SK-N-SH (cell line): ENCODE measurements at regions not wholly inside any gene's neighbourhood (a gene's known extent, or its start where the extent isn't known, plus 50 kb on each side); places are given as distances from the start of the nearest gene placed in this dataset.
A peak's percentile ranks its signal among the peaks of the same experiment; 100 is the strongest.

Experiments used
- CTCF ChIA-PET: fragments of 300-600, 350-600 bp; formaldehyde crosslinking; extraction: SDS; loops from one replicate; lab custom pipeline; 2021; lab: Yijun Ruan, JAX
- POLR2A ChIA-PET: fragments of 350-600 bp; sonication (Branson Sonifier 250); formaldehyde crosslinking; extraction: SDS; loops from one replicate; lab custom pipeline; 2020; ENCODE audit warnings: antibody characterized with exemption, inconsistent platforms; lab: Yijun Ruan, JAX
- DNase-seq: peaks from one replicate; pipeline ENCODE4 v3.0.0; 2012
- H2AFZ ChIP-seq: fragments of 200-600 bp; sonication (generic); 2 replicates; pipeline ENCODE4 v1.8.1; 2016; ENCODE audit warnings: antibody characterized with exemption, mild to moderate bottlenecking, low read depth
- H3F3A ChIP-seq: fragments of 200-600 bp; sonication (generic); replicated peaks from 2 replicates; pipeline ENCODE3; 2016; ENCODE audit warnings: antibody characterized with exemption, mild to moderate bottlenecking; ENCODE audit not compliant: insufficient read depth
- H3K27ac ChIP-seq, 2 experiments: fragments of 200-500 bp in 1 of 2; fragments of 200-600 bp in 1 of 2; sonication (Bioruptor generic) in 1 of 2; sonication (generic), shearing (Covaris generic) in 1 of 2; 2 replicates each; pipeline versions ENCODE4 v1.5.1 to v1.6.1; 2014 to 2016; ENCODE audit warnings: low read depth in 2 of 2, inconsistent platforms in 1 of 2, low read length in 1 of 2, mild to moderate bottlenecking in 1 of 2, mixed read lengths in 1 of 2
- H3K27me3 ChIP-seq: fragments of 200-600 bp; sonication (generic), shearing (Covaris generic); 2 replicates; pipeline ENCODE4 v1.6.1; 2016; ENCODE audit warnings: mixed run types; ENCODE audit not compliant: insufficient read depth
- H3K36me3 ChIP-seq, 2 experiments: fragments of 200-500 bp in 1 of 2; fragments of 200-600 bp in 1 of 2; sonication (Bioruptor generic) in 1 of 2; sonication (generic) in 1 of 2; replicated peaks in 1 of 2; 2 replicates each; pipeline versions ENCODE3 to v1.5.1; 2014 to 2016; ENCODE audit warnings: low read length in 1 of 2, mild to moderate bottlenecking in 1 of 2; ENCODE audit not compliant: insufficient read depth in 2 of 2, control insufficient read depth in 1 of 2
- H3K4me1 ChIP-seq, 2 experiments: fragments of 200-500 bp in 1 of 2; fragments of 200-600 bp in 1 of 2; sonication (Bioruptor generic) in 1 of 2; sonication (generic), shearing (Covaris generic) in 1 of 2; 2 replicates each; pipeline versions ENCODE4 v1.5.1 to v1.6.1; 2014 to 2016; ENCODE audit warnings: low read depth in 1 of 2, low read length in 1 of 2, mixed run types in 1 of 2; ENCODE audit not compliant: insufficient read depth in 2 of 2, control insufficient read depth in 1 of 2
- H3K4me2 ChIP-seq: fragments of 200-600 bp; sonication (generic), shearing (Covaris generic); 2 replicates; pipeline ENCODE4 v1.6.1; 2017; ENCODE audit warnings: mixed run types
- H3K4me3 ChIP-seq, 2 experiments: fragments of 200-500 bp in 1 of 2; fragments of 200-600 bp in 1 of 2; sonication (Bioruptor generic) in 1 of 2; sonication (generic), shearing (Covaris generic) in 1 of 2; 2 replicates each; pipeline versions ENCODE4 v1.5.1 to v1.8.1; 2014 to 2016; ENCODE audit warnings: low read depth in 2 of 2, inconsistent platforms in 1 of 2, low read length in 1 of 2, mild to moderate bottlenecking in 1 of 2, mixed read lengths in 1 of 2, moderate library complexity in 1 of 2
- H3K79me2 ChIP-seq: fragments of 200-600 bp; sonication (generic); 2 replicates; pipeline ENCODE4 v1.8.1; 2017; ENCODE audit warnings: mild to moderate bottlenecking; ENCODE audit not compliant: insufficient read depth
- H3K9ac ChIP-seq: fragments of 200-600 bp; sonication (generic); 2 replicates; pipeline ENCODE4 v1.6.1; 2017; ENCODE audit warnings: mixed run types
- H3K9me2 ChIP-seq: fragments of 200-600 bp; sonication (generic); 2 replicates; pipeline ENCODE4 v1.6.1; 2017; ENCODE audit warnings: mixed run types
- H3K9me3 ChIP-seq: fragments of 200-600 bp; sonication (generic); 2 replicates; pipeline ENCODE4 v1.6.1; 2017; ENCODE audit warnings: mixed run types, mild to moderate bottlenecking, moderate library complexity
- H4K20me1 ChIP-seq: fragments of 200-600 bp; sonication (generic); 2 replicates; pipeline ENCODE4 v1.6.1; 2017; ENCODE audit warnings: mild to moderate bottlenecking, mixed run types; ENCODE audit not compliant: insufficient read depth
- CTCF ChIP-seq: fragments of 200-600 bp; sonication (generic); IDR thresholded peaks from 2 replicates; pipeline ENCODE4 v1.6.1; 2017; ENCODE audit warnings: antibody characterized with exemption, mild to moderate bottlenecking, moderate library complexity
- EP300 ChIP-seq, 2 experiments: IDR thresholded peaks; 2 replicates each; pipeline versions ENCODE4 v1.4.0 to v1.6.1; 2012; ENCODE audit warnings: borderline replicate concordance in 1 of 2, low read depth in 1 of 2, low read length in 1 of 2
- FOXM1 ChIP-seq: IDR thresholded peaks from 2 replicates; pipeline ENCODE4 v1.4.0; 2012; ENCODE audit warnings: low read depth, mild to moderate bottlenecking
- GABPA ChIP-seq: IDR thresholded peaks from 2 replicates; pipeline ENCODE4 v1.4.0; 2012; ENCODE audit warnings: low read depth, mild to moderate bottlenecking
- GATA2 ChIP-seq: sonication (generic); formaldehyde crosslinking; IDR thresholded peaks from 2 replicates; pipeline ENCODE4 v1.5.0; 2020; ENCODE audit warnings: mild to moderate bottlenecking, missing genetic modification reagents
- MEF2A ChIP-seq: IDR thresholded peaks from 2 replicates; pipeline ENCODE4 v1.4.0; 2012; ENCODE audit warnings: low read depth, borderline replicate concordance
- NFIC ChIP-seq: IDR thresholded peaks from 2 replicates; pipeline ENCODE4 v1.4.0; 2012; ENCODE audit warnings: borderline replicate concordance
- PBX3 ChIP-seq: IDR thresholded peaks from 2 replicates; pipeline ENCODE4; 2012
- RAD21 ChIP-seq: IDR thresholded peaks from 2 replicates; pipeline ENCODE4 v1.6.1; 2012; ENCODE audit warnings: mild to moderate bottlenecking, low read length
- RCOR1 ChIP-seq: fragments of 150-350 bp; IDR thresholded peaks from 2 replicates; pipeline ENCODE4 v1.6.1; 2017; ENCODE audit warnings: antibody characterized with exemption, low read length
- REST ChIP-seq: IDR thresholded peaks from 2 replicates; pipeline ENCODE4 v1.6.1; 2012; ENCODE audit warnings: mild to moderate bottlenecking, low read depth, low read length, moderate library complexity
- TEAD4 ChIP-seq: IDR thresholded peaks from 2 replicates; pipeline ENCODE4 v1.4.0; 2012; ENCODE audit warnings: mild to moderate bottlenecking, borderline replicate concordance; ENCODE audit not compliant: insufficient read depth
- USF2 ChIP-seq: fragments of 150-350 bp; IDR thresholded peaks from 2 replicates; pipeline ENCODE4 v1.6.1; 2017; ENCODE audit warnings: antibody characterized with exemption, low read length, low read depth, borderline replicate concordance
- YY1 ChIP-seq: IDR thresholded peaks from 2 replicates; pipeline ENCODE4 v1.4.0; 2012; ENCODE audit warnings: low read depth, mild to moderate bottlenecking
- WGBS: methylation state at CpG from one replicate; pipeline ENCODE4 v1.1.6; 2017; ENCODE audit warnings: low lambda C conversion rate; 5-methylcytosine and 5-hydroxymethylcytosine counted together

GRCh38 chr3:56886314-56886713 is 84.6 kb upstream of the ARHGEF3 start (continued):
- no peak for TF ChIP-seq NFIC
- TF ChIP-seq PBX3: no peak

- no peaks in the 10 kb centered on the region for H3K79me2 ChIP-seq
- no peaks in the 10 kb centered on the region for H3K9me2 ChIP-seq
- H3K4me2 ChIP-seq: no peak overlapping the region
- H3K4me3 ChIP-seq: no peak overlapping the region
- DNase-seq: no peak
- H3K9me3 ChIP-seq: no peaks in the 10 kb centered on the region
- 88% methylated on average over 2 of the region's 2 CpGs for WGBS
- no peaks in the 10 kb centered on the region for H3K36me3 ChIP-seq
- H3K9ac ChIP-seq: no peak overlapping the region
- ChIA-PET POLR2A (interaction anchor here (0.9 kb wide), 1 partner anchor 203 kb away, joined by 3 read pairs; the partner anchor contains the start of gene TASOR), CTCF (interaction anchor here (0.6 to 1.4 kb wide), 4 partner anchors 9 to 110 kb away, joined by 3 to 5 read pairs (median 3); no protein-coding TSS in a partner anchor)
- no peaks in the 10 kb centered on the region for H3K27me3 ChIP-seq
- H2AFZ ChIP-seq: no peak overlapping the region
- peaks cover 0 to 26% of the 10 kb centered on the region in 2 experiments; a peak in 3 of 4 replicates for H3K4me1 ChIP-seq
- TF ChIP-seq CTCF (no peak), FOXM1 (no peak), EP300 (IDR thresholded peaks at IDR 0.05; ENCODE audit: borderline replicate concordance in 1 of 2, low read depth in 1 of 2, low read length in 1 of 2) (peak in 1 of 2 experiments; percentile 63; a peak in 1 of 4 replicates), RAD21 (no peak), RCOR1 (0 out of 2 replicates have a peak, but pooled peaks have one; percentile 29), GATA2 (CRISPR knock-in tag) (peak; percentile 78)
- H3K27ac ChIP-seq: no peak overlapping the region
- no peaks in the 10 kb centered on the region for H4K20me1 ChIP-seq
- no peaks in the 10 kb centered on the region for H3F3A ChIP-seq
Measured at GRCh38 chr3:56885879-56886278, 84.1 kb upstream of the ARHGEF3 start.

GRCh38 chr3:56885453-56885852 is 83.7 kb upstream of the ARHGEF3 start:
- Histone ChIP-seq H3K9me3 (no peaks in the 10 kb centered on the region), H3K9me2 (no peaks in the 10 kb centered on the region), H4K20me1 (no peaks in the 10 kb centered on the region), H3K4me1 (peaks cover 0 to 25% of the 10 kb centered on the region in 2 experiments; a peak in 3 of 4 replicates), H3K27ac (no peak overlapping the region), H3F3A (no peaks in the 10 kb centered on the region), H3K4me3 (no peak overlapping the region), H3K36me3 (no peaks in the 10 kb centered on the region), H3K9ac (no peak overlapping the region), H3K4me2 (no peak overlapping the region), H3K27me3 (no peaks in the 10 kb centered on the region), H3K79me2 (no peaks in the 10 kb centered on the region), H2AFZ (no peak overlapping the region)
- DNase-seq: no peak
- CTCF ChIA-PET: interaction anchor here (0.9 to 1.5 kb wide), 5 partner anchors 9 to 103 kb away, joined by 3 to 5 read pairs (median 3); no protein-coding TSS in a partner anchor
- POLR2A ChIA-PET: interaction anchor here (0.9 kb wide), 1 partner anchor 203 kb away, joined by 3 read pairs; the partner anchor contains the start of gene TASOR
- no peak for TF ChIP-seq GABPA
- TF ChIP-seq RCOR1: no peak
- no peak for TF ChIP-seq NFIC
- TF ChIP-seq CTCF: no peak
- no peak for TF ChIP-seq TEAD4
- TF ChIP-seq MEF2A: no peak
- TF ChIP-seq YY1: no peak
- no peak for TF ChIP-seq REST
- TF ChIP-seq USF2: no peak
